ES-I3 (cell line): ENCODE measurements at regions not wholly inside any gene's neighbourhood (a gene's known extent, or its start where the extent isn't known, plus 50 kb on each side); places are given as distances from the start of the nearest gene placed in this dataset.
"Not testable (repeated sequence)": the region's sequence is repeated elsewhere in the genome, so short reads cannot be mapped to it uniquely, and the experiment has no call there.

Source experiments
- H3K36me3 ChIP-seq: 2 replicates; pipeline ENCODE4 v1.6.1; 2013; ENCODE audit warnings: mild to moderate bottlenecking, low read length, control low read depth, moderate library complexity; ENCODE audit not compliant: insufficient read depth
- H3K4me1 ChIP-seq: 2 replicates; pipeline ENCODE4 v1.6.1; 2013; ENCODE audit warnings: mild to moderate bottlenecking, control low read depth, low read length; ENCODE audit not compliant: insufficient read depth
- H3K9ac ChIP-seq: 2 replicates; pipeline ENCODE4 v1.6.1; 2013; ENCODE audit warnings: low read depth, mild to moderate bottlenecking, low read length, moderate library complexity
- H3K9me3 ChIP-seq: 2 replicates; pipeline ENCODE4 v1.6.1; 2013; ENCODE audit warnings: mild to moderate bottlenecking, low read length, moderate library complexity; ENCODE audit not compliant: control insufficient read depth, insufficient read depth

- no peaks in the 10 kb centered on the region for H3K9me3 ChIP-seq
- no peaks in the 10 kb centered on the region for H3K36me3 ChIP-seq
- H3K9ac ChIP-seq = no peak overlapping the region
- no peaks in the 10 kb centered on the region for H3K4me1 ChIP-seq
Measured at GRCh38 chr7:53087274-53087673, 51.8 kb downstream of the POM121L12 start.

- Histone ChIP-seq H3K4me1 (no peaks in the 10 kb centered on the region), H3K9ac (no peak overlapping the region), H3K9me3 (no peaks in the 10 kb centered on the region), H3K36me3 (no peaks in the 10 kb centered on the region)
Measured at GRCh38 chr7:53094191-53094590, 58.8 kb downstream of the POM121L12 start.

GRCh38 chr7:53094827-53095226 is 59.4 kb downstream of the POM121L12 start:
- Histone ChIP-seq H3K9me3 (no peaks in the 10 kb centered on the region), H3K4me1 (no peaks in the 10 kb centered on the region), H3K36me3 (no peaks in the 10 kb centered on the region), H3K9ac (no peak overlapping the region)

- H3K9me3 ChIP-seq = no peaks in the 10 kb centered on the region
- H3K4me1 ChIP-seq = no peaks in the 10 kb centered on the region
- H3K9ac ChIP-seq = no peak overlapping the region
- no peaks in the 10 kb centered on the region for H3K36me3 ChIP-seq
Measured at GRCh38 chr7:53095731-53096501, 60.5 kb downstream of the POM121L12 start.

- H3K9me3 ChIP-seq = no peaks in the 10 kb centered on the region
- H3K36me3 ChIP-seq = no peaks in the 10 kb centered on the region
Measured at GRCh38 chr7:53100091-53100490, 64.7 kb downstream of the POM121L12 start.

GRCh38 chr7:53101026-53101425 is 65.6 kb downstream of the POM121L12 start:
- Histone ChIP-seq H3K36me3 (no peaks in the 10 kb centered on the region), H3K9me3 (no peaks in the 10 kb centered on the region), H3K9ac (no peak overlapping the region), H3K4me1 (no peaks in the 10 kb centered on the region)

More at GRCh38 chr7:53100091-53100490, 64.7 kb downstream of the POM121L12 start:
- H3K9ac ChIP-seq = no peak overlapping the region
- H3K4me1 ChIP-seq = no peaks in the 10 kb centered on the region

GRCh38 chr7:53110425-53110824 is 75.0 kb downstream of the POM121L12 start:
- Histone ChIP-seq H3K4me1 (no peaks in the 10 kb centered on the region), H3K9ac (no peak overlapping the region), H3K9me3 (no peaks in the 10 kb centered on the region), H3K36me3 (no peaks in the 10 kb centered on the region)

- no peaks in the 10 kb centered on the region for H3K9me3 ChIP-seq
- H3K9ac ChIP-seq = no peak overlapping the region
Measured at GRCh38 chr7:53111031-53111430, 75.6 kb downstream of the POM121L12 start.

GRCh38 chr7:53113424-53113823 is 78.0 kb downstream of the POM121L12 start:
- Histone ChIP-seq H3K36me3 (no peaks in the 10 kb centered on the region), H3K9me3 (no peaks in the 10 kb centered on the region), H3K9ac (no peak overlapping the region), H3K4me1 (no peaks in the 10 kb centered on the region)

More at GRCh38 chr7:53111031-53111430, 75.6 kb downstream of the POM121L12 start:
- H3K4me1 ChIP-seq = no peaks in the 10 kb centered on the region
- no peaks in the 10 kb centered on the region for H3K36me3 ChIP-seq

- Histone ChIP-seq H3K4me1 (peaks cover 5% of the 10 kb centered on the region; the same call in 1 of the 2 replicates), H3K9ac (no peak overlapping the region), H3K36me3 (no peaks in the 10 kb centered on the region), H3K9me3 (no peaks in the 10 kb centered on the region)
Measured at GRCh38 chr7:53119514-53119941, 84.1 kb downstream of the POM121L12 start.

GRCh38 chr7:53121374-53121773 is 85.9 kb downstream of the POM121L12 start:
- Histone ChIP-seq H3K4me1 (peaks cover 5% of the 10 kb centered on the region; the same call in 1 of the 2 replicates), H3K9ac (no peak overlapping the region), H3K9me3 (no peaks in the 10 kb centered on the region), H3K36me3 (no peaks in the 10 kb centered on the region)

GRCh38 chr7:53131697-53132096 is 96.3 kb downstream of the POM121L12 start:
- H3K9ac ChIP-seq = no peak overlapping the region
- H3K9me3 ChIP-seq = no peaks in the 10 kb centered on the region; the same call in 1 of the 2 replicates
- H3K36me3 ChIP-seq = no peaks in the 10 kb centered on the region

GRCh38 chr7:53151496-53151895 is 116.1 kb downstream of the POM121L12 start:
- Histone ChIP-seq H3K9ac (no peak overlapping the region), H3K9me3 (no peaks in the 10 kb centered on the region), H3K36me3 (no peaks in the 10 kb centered on the region), H3K4me1 (no peaks in the 10 kb centered on the region)

More at GRCh38 chr7:53131697-53132096, 96.3 kb downstream of the POM121L12 start:
- H3K4me1 ChIP-seq = no peaks in the 10 kb centered on the region

- H3K4me1 ChIP-seq, H3K9me3 ChIP-seq, H3K9ac ChIP-seq, H3K36me3 ChIP-seq: not testable (repeated sequence)
Measured at GRCh38 chr7:53187184-53187583, 151.8 kb downstream of the POM121L12 start.

GRCh38 chr7:53191191-53191695 is 155.8 kb downstream of the POM121L12 start:
- Histone ChIP-seq H3K9ac (no peak overlapping the region), H3K36me3 (no peaks in the 10 kb centered on the region), H3K4me1 (no peaks in the 10 kb centered on the region), H3K9me3 (no peaks in the 10 kb centered on the region)
